ENCODE measurements at regions not wholly inside any gene's neighbourhood (a gene's known extent, or its start where the extent isn't known, plus 50 kb on each side); places are given as distances from the start of the nearest gene placed in this dataset.

DNA sequence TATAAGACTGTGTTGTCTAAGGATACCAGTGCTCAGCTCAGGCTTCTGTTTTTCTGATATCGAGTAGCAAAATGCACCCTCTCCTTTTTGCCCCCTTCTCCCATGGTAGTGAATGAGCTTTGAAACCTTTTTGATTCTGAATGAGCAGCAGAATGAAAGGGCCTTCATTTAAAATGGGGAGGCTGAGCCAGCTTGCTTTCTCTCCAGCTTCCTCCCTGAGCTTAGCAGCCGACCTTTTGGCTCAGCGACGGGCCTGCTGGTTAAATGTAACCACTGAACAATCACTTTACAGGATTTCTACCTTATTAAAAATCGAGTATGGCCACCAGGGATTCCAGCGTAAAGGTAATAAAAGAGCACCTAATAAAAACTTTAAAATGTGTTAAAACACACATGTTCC lies 133.7 kb upstream of the SPACA1 start:
- TF ChIP-seq POLR2A (IDR thresholded peaks at IDR 0.05) = no peak
- TF ChIP-seq, protein P1, sequence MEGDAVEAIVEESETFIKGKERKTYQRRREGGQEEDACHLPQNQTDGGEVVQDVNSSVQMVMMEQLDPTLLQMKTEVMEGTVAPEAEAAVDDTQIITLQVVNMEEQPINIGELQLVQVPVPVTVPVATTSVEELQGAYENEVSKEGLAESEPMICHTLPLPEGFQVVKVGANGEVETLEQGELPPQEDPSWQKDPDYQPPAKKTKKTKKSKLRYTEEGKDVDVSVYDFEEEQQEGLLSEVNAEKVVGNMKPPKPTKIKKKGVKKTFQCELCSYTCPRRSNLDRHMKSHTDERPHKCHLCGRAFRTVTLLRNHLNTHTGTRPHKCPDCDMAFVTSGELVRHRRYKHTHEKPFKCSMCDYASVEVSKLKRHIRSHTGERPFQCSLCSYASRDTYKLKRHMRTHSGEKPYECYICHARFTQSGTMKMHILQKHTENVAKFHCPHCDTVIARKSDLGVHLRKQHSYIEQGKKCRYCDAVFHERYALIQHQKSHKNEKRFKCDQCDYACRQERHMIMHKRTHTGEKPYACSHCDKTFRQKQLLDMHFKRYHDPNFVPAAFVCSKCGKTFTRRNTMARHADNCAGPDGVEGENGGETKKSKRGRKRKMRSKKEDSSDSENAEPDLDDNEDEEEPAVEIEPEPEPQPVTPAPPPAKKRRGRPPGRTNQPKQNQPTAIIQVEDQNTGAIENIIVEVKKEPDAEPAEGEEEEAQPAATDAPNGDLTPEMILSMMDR (IDR thresholded peaks at IDR 0.05) = no peak

All from breast epithelium (tissue), 3 donors.